ENCODE measurements at regions not wholly inside any gene's neighbourhood (a gene's known extent, or its start where the extent isn't known, plus 50 kb on each side); places are given as distances from the start of the nearest gene placed in this dataset.
A peak's percentile ranks its signal among the peaks of the same experiment; 100 is the strongest.

DNA sequence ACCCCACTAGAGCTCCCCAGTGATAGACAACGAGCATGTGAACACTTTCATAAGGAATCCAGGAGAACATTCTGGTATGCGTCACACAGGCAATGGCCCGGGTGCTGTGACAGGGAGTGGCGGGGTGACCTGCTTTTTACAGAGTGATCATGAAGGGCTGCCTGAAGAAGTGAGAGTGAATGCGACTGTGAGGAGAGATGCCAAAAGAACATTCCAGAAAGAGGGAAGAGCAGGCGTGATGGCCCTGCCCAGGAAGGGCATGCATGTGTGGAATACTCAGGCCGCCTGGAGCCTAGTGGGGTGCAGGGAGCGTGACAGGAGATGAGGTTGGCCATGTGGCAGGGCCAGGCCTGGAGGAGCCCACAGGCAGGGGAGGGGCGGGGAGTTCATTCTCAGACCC, 53.8 kb downstream of the FZD10 start:
- DNase-seq = no peak

DNA sequence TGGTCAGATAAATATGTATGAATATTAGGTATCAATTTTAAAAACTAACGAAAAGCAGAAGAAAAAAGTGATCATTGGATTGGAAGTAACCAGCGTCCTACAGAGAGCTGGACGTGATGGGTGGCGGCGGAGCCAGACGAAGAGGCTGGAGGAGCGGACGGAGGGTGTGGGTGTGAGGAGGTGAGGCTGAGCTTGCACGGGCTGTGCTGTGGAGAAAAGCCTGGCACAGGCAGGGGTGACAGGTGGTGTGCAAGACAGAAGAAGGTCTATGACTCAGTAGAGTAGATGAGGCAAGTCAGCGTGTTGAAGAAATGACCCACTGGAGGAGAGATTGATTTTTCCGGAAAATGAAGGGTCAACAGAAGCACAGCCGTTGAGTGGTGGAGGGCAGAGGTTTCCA, 56.4 kb downstream of the FZD10 start:
- DNase-seq = no peak

DNA sequence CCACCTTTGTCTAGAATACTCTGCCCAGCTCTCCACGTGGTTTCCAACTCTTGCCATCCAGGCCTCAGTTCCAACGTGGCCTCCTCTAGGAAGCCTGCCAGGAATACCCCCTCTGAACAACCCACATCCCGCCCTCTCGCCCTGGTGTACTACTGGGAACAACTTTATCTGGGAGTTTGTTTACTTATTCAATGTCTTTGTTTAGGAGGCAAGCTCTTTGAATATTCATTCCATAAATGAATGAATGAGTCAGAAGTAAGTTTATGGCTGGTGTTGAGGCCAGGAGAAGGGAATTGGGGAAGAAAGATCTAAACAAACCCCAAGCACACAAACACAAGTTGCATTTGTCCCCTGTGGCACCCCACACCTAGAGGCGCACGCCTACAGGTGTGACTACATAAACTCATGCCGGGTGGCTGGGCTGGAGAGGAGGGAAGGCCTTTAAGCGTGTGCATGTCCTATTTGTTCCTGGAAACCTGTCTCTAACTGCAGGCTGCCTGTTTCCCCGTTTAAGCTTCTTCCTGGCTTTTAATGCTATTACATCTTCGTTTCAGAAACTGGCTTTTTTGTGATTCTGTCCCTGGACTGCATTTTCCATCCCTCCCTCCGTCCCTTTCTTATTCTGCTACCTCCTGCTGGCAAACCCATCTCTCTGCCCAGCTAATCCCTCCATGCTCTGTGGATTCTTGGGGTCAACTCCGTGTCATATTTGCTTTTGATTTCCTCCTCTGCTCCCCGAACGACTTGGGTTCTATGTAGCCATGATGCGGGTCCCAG, 57.9 kb downstream of the FZD10 start:
- no peak for DNase-seq

DNA sequence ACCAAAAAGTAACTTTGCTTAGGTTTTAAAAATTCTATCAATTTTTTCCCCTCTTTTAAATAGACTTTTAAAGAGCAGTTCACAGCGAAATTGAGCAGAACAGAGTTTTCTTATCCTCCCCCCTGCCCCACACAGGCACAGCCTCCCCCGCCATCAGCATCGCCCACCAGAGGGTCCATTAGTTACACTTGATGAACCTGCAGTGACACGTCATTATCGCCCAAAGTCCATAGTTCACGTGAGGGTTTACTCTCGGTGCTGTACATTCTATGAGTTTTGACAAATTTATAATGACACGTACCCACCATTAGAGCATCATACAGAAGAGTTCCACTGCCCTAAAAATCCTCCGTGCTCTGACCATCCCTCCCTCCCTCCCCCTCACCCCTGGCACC, 58.4 kb downstream of the FZD10 start:
- no peak for DNase-seq

DNA sequence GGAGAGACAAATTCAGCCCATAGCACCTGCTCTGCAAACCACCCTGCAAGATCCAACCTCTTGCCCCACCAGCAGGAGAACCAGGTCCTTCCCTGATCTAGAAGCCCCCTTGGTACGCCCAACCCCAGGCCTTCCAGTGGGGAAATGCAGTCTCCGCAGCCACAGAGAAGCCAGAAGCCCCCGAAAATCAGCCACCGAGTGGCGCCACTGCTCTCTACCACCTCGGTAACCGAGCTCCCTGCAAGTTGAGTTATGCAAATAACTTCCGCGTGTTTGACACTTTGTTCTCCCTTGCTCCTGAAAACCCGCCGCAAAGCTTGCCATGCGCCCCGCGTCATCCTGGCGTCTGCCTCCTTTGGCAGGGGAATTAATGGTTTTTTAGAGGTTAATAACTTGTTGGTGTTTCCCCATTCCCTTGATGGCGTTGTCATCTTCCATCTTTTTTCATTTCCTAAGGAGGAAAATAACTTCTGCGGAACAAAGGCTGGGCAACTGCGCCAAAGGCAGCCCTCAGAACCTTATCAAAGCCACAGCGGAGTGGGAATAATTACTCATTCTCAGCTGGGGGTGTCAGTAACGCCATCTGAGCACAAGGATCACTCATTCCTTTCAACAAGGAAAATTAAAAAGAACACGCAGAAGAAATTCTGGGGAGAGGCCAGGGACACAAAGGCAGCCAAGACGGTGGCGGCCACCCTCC, 60.4 kb downstream of the FZD10 start:
- DNase-seq = no peak

DNA sequence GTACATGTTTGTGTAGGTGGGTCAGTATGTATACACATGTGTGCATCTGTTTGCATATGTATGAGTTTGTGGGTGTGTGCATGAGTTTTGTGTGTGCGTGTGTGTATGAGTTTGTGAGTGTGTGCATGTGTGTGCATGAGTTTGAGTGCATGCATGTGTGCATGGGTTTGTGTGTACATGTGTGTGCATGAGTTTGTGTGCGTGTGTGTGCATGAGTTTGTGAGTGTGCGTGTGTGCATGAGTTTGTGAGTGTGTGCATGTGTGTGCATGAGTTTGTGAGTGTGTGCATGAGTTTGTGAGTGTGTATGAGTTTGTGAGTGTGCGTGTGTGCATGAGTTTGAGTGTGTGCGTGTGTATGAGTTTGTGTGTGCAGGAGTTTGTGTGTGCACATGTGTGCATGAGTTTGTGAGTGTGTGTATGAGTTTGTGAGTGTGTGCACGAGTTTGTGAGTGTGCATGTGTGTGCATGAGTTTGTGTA, 61.5 kb downstream of the FZD10 start:
- DNase-seq = no peak

DNA sequence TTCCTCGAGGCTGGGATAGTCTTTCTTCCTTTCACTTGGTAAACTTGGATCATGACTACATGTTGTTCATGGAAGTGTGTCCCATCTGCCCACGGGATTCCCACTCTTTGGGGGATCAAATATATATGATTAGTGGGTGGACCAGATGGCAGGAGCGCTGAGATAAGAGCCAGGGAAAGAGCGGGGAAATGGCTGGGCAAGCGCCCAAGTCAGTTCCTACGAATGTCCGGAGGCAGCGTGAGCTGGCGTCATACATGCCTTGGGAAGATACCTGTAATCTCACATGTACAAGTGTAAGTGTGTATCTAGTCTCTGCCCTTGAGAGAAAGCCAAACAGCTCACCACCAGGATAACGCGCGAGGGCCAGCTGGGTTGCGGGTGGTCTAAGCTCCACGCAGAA, 62.3 kb downstream of the FZD10 start:
- DNase-seq = no peak

DNA sequence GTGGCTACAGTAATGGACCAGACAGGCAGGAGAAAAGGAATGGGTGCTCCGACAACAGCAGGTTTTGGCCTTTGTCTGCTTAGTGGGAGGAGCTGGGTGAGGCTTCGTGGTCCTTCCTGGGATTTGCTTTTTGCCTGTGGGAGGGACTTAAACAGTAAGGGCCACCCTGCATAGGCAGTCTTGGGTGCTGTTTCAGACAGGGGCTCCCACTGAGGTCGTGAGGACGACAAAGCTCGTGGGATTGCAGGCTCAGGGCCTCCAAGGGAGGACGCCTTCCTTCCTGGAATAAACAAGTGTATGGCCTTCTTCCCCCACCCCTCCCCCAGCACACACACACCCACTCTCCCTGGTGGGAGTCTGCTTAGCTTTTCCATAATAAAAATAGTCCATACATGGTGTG, 63.1 kb downstream of the FZD10 start:
- DNase-seq = no peak

DNA sequence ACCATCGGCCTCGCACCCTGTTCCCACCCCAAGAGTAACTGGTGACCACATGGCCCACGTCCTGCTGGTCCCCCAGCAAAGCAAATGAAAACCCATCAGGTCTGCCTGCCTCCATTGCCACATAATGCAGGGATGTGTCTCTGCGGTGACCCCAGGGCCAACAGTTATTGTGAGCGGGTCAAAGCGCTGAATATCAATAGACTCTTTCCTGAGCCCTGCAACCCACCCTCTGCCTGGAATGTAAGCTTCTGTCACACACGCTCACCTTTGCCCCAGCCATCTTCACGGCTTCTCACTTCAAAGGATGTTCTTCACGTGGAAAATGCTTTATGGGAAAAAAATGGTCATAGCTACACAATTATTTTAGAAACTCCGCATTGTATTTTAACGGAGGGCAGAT, 63.9 kb downstream of the FZD10 start:
- DNase-seq = no peak

DNA sequence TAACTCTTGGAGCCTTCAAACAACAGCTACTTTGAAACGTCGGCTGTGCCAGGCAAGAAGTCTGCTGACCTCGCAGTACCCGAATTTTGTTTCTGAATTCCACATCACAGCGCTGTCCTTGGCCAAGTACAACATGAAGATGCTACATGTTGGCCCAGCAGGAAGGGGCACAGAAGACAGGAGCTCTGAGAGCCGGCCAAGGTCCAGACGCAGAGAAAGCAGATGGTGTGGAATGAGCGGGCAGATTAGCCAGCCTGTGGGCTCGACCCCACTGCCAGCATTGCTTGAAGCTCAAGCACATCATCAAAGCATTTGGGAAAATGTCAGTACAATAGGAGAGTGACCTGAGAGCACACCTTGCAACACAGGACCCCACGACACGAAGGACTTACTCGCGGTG, 64.5 kb downstream of the FZD10 start:
- no peak for DNase-seq

DNA sequence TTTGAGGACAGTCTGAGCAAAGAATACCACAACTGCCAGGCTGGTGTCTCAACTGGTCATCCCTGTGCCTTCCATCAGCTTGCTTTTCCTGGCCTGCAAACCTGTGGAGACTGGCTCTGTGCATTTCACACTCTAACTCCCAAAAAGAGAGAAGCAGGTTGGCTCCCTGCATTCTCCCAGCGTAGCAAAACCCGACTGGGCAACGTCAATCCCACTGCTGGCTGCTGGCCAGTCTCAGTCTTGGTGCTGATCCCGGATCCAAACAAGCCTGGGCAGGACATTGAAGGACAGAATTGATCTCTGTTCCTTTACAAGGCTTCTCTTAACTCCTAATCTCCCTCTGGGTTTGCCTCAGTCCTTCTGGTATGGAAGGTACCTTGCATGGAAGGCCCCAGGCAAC, 65.4 kb downstream of the FZD10 start:
- DNase-seq = no peak

DNA sequence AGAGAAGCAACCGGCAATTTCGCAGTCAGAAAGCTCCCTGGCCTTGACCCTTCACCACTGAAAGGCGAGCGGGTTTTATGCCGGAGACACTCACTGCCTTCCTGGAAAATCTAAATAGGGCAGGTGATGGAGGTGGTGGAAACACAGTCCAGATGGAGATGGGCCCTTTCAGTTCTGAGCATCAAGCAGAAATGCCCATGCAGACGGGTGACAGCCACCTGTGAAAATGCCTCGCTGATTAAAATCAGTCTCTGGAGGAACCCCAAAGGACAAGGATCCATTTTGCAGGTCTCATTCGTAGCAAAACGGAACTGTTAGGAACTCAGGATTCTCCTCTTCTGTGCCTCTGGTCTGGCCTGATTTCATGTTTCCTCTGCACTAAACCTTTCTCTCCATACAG, 74.2 kb downstream of the FZD10 start:
- DNase-seq = no peak

DNA sequence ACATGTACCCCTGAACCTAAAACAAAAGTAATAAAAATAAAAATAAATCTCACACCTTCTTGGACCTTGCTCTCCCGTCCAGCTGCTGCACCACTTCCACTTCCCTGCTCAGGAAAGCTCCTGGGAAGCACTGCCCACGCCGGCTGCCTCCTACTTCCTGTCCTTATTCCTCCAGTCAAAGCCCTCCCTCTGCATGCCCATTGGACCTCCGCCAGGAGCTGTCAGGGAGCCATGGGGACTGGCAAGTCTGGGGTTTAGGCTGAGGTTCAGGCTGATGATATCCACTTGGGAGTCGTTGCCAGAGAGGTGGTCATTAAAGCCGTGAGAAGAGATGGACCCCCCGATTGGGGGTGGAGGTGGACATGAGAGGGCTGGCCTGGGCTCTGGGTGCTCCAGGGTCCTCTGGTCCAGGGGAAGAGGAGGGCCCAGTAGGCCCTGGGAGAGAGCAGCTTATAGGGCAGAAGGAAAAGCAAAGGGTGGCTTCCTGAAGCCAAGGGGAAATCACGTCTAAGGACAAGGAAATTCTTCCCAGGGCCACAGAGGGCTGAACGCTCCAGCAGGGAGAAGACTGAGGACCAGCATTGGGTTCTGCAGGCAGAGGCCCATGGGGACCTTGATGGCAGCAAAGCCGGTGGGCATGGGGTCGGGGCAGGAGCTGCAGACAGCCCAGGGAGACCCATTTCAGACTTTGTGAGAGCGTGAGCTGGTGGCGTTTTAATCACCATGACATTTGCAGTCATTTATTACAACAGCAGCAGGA, 78.7 kb downstream of the FZD10 start:
- DNase-seq = no peak

DNA sequence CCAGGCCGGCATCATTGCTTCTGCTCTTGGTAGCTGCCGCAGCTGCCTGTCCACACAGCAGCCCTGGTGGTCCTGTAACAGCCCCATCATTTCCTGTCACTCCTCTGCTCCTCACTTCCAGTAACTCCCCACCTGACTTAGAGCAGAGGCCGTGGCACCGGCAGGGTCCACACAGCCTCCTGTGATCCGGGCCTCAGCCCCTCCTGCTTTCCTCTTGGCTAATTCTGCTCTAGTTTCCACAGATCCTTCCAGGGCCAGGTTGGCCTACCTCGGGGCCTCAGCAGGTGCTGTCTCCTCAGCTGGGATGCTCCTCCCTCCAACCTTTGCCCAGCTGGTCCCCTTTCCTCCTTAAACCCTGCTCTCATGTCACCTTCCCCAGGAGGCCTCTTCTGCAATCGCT, 80.2 kb downstream of the FZD10 start:
- no peak for DNase-seq

DNA sequence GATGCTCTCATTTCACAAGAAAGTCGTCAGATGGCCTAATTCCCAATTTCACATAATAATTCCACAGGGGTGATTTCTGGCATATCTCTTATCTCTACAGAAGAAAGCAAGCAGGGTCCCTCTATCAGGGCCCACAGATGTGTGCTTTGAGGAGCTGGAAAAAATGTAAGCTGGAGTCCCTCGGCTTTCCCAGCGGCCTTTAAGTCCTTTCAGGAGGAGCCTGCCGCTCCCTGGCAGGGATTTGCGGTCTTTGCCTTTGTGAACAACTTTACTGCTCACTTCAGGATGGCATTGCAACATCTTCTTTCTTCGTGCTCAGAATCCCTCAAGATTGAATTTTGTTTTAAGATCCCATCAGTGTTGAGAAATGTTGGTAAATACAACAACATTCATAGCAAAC, 83.0 kb downstream of the FZD10 start:
- no peak for DNase-seq

DNA sequence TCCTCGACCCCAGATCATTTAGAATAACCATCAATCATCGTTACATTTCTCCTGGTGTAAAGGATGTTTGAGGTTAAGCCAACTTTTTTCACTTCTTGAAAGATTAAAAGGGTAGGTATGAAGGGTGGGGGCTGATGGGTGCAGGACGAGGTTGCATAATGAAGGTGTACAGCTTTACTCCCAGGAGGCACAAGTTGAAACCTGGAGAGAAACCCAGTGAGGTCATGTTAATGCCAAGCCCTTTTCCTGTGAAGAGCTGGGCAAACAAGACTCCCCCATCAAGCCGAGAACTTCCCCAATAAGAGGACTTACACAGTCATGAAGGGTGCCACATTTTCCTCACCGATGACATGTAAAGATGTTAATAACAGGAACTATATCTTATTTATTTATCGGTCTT, 84.3 kb downstream of the FZD10 start:
- DNase-seq = no peak

DNA sequence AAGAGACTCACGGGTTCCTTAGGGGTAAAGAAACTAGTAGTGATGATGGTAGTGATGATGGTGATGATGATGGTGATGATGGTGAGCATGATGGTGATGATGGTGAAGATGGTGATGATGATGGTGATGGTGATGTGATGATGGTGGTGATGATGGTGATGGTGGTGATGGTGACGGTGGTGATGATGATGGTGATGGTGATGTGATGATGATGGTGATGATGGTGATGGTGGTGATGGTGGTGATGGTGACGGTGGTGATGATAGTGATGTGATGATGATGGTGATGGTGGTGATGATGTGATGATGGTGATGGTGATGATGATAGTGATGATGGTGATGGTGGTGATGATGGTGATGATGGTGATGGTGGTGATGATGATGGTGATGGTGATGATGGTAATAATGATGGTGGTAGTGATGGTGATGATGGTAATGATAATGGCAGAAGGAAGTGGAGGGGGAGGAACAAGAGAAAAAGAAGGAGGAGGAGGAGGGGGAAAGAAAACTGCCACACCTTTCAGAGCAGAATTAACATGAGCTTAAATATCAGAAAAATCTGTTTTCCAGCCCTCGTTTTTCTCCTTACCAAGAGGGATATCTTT, 85.5 kb downstream of the FZD10 start:
- DNase-seq = no peak

DNA sequence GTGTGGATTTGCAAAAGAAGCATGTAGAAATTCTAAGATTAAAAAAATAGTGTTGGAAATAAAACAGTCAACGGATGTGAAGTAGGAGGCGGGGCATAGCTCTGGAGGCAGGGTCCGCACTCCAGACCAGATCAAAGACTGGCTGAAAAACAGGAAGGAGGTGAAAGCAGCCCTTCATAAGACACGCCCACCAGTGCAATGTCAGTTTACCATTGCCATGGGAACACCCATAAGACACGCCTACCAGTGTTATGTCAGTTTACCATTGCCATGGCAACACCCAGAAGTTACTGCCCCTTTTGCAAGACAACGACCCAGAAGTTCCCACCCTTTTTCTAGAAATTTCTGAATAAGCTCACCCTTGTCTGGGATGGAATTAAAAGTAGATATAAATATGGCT, 87.1 kb downstream of the FZD10 start:
- DNase-seq = no peak

DNA sequence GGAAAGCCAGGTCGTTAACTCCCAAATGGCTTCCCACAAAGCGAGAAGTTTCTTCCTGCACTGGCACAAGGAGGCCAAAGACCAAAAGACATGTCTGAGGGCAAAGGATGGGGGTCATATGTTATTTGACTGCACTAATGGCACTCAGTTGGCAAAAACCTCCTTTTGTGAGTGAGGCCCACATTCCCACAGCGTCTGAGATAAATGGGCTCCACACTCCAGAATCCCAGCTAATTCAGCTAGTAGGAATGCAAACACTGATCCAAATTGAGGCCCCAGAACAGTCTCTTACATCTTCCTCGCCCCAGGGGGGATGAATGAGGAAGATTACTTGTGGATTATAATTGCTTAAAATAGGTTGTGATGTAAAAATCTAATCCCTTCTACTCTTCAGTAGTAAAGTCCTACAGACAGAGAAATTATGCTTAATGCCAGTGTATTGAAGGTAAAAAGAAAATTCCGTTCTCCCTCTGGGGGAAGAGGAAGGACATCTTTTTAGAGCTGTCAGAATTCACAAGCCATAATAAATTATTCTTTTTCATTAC, 86.4 kb upstream of the PIWIL1 start:
- DNase-seq = no peak

DNA sequence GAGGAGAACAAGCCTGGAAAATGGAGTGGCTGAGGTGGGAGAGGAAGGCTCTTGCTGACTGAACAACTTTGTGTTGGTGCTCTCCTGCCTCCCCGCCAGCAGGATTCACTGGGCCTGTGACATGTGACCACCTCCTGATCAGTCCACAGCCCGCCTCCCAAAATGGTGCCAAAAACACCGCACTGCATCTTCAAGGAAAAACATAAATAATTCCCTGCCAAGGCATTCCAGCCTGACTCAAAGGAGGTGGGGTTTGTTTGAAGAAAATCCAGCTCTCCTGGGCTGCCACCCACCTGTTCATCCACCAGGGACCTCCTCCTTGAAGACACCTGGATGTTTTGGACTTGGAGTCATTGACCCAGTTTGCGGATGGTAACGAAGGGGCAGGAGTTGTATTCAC, 83.8 kb upstream of the PIWIL1 start:
- DNase-seq = no peak

DNA sequence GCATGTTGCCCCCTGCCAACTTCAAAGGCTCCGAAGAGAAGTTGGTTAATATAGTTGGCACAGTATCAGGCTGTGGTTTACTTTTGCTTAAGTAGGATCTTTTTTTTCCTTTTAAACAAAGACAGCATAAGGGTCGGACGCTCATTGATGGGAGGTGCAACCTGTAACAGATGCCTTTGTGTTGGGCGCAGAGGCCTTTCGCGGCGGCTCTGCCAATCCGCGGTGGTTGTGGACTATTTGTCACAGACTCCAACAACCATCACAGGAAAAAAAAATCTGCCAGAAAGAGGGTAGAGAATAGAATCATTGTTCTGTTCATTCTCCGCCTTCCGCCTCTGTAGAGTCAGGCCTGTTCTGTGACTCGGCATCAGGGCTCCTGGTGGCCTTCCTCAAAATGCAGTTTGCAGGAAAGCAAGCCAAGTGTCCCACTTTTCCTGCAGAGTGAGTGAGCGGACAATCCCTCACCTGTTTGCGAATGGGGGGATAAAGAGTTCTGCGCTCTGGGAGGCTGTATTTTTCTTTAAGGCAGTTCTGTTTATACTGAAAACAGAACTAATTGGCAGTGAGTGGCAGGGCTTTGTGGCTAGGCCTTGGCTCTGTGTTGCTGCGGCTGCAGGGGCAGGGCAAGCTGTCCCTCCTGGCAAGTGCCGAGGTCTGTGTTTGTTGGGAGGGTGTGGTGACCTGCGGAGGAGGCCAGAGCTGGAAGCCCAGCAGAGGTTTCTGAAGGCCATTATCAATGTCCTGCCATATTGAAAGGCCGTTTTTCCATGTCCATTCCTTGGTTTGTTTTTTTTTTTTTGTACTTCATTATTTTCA, 83.0 kb upstream of the PIWIL1 start:
- DNase-seq = peak; percentile 78

DNA sequence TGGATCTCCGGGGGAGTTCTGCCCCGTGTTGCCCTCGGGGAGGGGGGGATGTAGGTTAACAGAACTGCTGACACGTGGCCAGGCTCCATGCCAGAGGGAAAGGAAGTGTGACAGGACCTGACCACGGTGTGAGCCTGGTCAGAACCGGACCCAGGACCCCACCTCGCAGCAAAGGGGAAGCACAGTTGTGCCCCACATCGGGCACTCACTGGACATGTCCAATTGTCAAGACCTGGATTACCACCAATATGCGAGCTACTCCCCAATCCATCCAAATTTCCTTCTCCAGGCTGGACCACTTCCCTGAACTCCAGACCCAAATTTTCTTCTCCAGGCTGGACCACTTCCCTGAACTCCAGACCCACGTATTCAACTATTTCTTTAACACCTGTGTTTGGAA, 78.8 kb upstream of the PIWIL1 start:
- DNase-seq = no peak
